ENCODE measurements at regions not wholly inside any gene's neighbourhood (a gene's known extent, or its start where the extent isn't known, plus 50 kb on each side); places are given as distances from the start of the nearest gene placed in this dataset.

DNA sequence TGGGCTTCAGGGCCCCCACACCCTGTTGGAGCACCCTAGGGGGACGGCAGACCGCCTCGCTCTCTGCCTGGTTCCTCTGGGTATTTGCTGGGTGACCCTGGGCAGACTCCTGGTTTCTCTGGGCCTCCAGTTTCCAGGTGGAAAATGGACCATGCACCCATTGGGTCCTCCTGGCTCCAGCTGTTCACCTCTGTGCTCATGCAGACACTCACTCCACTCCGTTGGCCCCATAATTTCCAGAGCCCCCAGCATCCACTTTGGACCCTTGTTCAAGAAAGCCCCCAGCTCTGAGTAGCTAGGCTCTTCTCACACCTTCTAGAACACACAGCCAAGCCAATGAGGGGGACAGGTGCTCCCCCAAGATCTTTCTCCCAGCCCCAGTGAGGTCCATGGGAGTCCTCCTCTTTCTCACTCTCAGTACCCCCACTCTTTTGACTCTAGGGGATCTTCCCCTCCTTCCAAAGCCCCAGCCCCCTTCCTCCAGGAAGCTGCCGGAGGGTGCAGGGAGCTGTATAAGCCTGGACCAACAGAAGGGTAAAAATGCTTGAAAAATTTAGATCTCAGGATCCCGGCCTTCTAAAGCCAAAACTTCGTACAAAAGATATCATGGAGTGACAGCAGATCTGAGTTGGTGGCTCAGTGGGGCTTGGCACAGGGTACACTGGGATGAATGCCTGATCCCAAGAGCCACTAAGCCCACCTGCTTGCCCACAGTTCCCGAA is 174.8 kb upstream of the RTL1 start:
- Histone ChIP-seq H3K79me2 (ENCODE audit: control insufficient read depth, insufficient read depth, low read length, unreplicated experiment) (no peaks in the 10 kb centered on the region), H3K4me1 (ENCODE audit: control insufficient read depth, insufficient read depth, low read length, unreplicated experiment) (peaks cover 18% of the 10 kb centered on the region), H3K4me3 (ENCODE audit: low read depth, low read length) (no peak overlapping the region), H3K36me3 (ENCODE audit: insufficient read depth, low read length) (no peaks in the 10 kb centered on the region), H3K27ac (ENCODE audit: low read depth, low read length) (no peak overlapping the region), H3K27me3 (ENCODE audit: insufficient read depth, low read length) (no peaks in the 10 kb centered on the region), H2AFZ (ENCODE audit: low read length, unreplicated experiment) (no peak overlapping the region)

DNA sequence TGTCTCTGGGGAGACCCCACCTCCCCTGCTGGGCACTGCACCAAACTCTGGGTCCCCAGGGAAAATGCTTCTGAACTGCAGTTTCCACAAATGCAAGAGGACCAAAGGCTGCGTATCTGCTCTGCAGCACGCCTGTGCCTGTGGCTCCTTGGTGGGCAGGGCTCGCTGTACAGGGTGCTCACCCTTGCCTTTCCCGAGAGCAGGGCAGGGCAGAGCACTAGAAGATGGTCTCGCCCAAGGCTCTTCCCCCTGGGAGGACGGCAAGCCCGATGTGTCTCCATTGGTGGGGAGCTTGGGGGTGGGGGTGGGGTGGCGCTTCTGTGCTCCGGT is 175.3 kb upstream of the RTL1 start:
- Histone ChIP-seq H3K4me1 (ENCODE audit: control insufficient read depth, insufficient read depth, low read length, unreplicated experiment) (peaks cover 12% of the 10 kb centered on the region), H3K36me3 (ENCODE audit: insufficient read depth, low read length) (no peaks in the 10 kb centered on the region), H3K27ac (ENCODE audit: low read depth, low read length) (no peak overlapping the region), H3K4me3 (ENCODE audit: low read depth, low read length) (no peak overlapping the region), H3K79me2 (ENCODE audit: control insufficient read depth, insufficient read depth, low read length, unreplicated experiment) (no peaks in the 10 kb centered on the region), H2AFZ (ENCODE audit: low read length, unreplicated experiment) (no peak overlapping the region), H3K27me3 (ENCODE audit: insufficient read depth, low read length) (no peaks in the 10 kb centered on the region)

DNA sequence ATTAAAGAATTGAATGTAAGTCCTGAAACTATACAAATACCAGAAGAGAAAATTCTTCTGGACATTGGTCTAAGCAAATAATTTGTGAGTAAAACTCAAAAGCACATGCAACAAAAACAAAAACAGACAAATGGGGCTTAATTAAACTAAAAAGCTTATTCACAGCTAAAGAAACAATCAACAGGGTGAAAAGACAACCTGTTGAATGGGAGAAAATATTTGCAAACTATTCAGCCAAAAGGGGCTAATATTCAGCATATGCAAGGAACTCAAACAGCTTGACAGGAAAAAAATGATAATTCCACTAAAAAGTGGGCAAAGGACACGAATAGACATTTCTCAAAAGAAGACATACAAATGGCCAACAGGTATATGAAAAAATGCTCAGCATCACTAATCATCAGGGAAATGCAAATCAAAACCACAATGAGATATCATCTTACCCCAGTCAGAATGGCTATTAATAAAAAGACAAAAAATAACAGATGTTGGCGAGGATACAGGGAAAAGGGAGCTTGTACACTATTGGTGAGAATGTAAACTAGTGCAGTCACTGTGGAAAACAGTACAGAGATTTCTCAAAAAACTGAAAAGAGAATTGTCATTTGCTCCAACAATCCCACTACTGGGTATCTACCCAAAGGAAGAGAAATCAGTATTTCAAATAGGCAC is 177.5 kb upstream of the RTL1 start:
- no peaks in the 10 kb centered on the region for H3K79me2 ChIP-seq (ENCODE audit: control insufficient read depth, insufficient read depth, low read length, unreplicated experiment)
- no peak overlapping the region for H3K27ac ChIP-seq (ENCODE audit: low read depth, low read length)
- H3K27me3 ChIP-seq (ENCODE audit: insufficient read depth, low read length), result no peaks in the 10 kb centered on the region
- H3K36me3 ChIP-seq (ENCODE audit: insufficient read depth, low read length), result no peaks in the 10 kb centered on the region
- H2AFZ ChIP-seq (ENCODE audit: low read length, unreplicated experiment), result no peak overlapping the region
- H3K4me3 ChIP-seq (ENCODE audit: low read depth, low read length), result no peak overlapping the region
- peaks cover 3% of the 10 kb centered on the region for H3K4me1 ChIP-seq (ENCODE audit: control insufficient read depth, insufficient read depth, low read length, unreplicated experiment)

DNA sequence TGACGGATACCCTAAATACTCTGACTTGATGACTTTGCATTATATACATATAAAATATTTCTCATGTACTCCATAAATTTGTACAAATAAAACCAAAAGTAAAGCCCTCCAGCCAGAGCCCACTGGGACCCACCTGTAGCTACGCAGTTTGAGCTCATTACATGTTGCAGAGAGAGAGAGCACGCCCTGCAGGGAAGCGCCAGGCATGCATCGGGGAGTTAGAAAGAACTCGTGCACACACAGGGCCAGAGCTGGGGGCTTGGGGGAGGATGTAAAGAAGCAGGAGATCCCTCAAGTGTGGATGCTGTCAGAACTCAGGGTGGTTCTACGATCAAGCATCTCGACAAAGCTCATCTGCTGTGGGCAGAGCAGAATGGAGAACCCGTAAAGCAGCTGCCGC is 178.5 kb upstream of the RTL1 start:
- no peaks in the 10 kb centered on the region for H3K79me2 ChIP-seq (ENCODE audit: control insufficient read depth, insufficient read depth, low read length, unreplicated experiment)
- no peaks in the 10 kb centered on the region for H3K27me3 ChIP-seq (ENCODE audit: insufficient read depth, low read length)
- no peak overlapping the region for H3K27ac ChIP-seq (ENCODE audit: low read depth, low read length)
- H2AFZ ChIP-seq (ENCODE audit: low read length, unreplicated experiment), result no peak overlapping the region
- H3K36me3 ChIP-seq (ENCODE audit: insufficient read depth, low read length), result no peaks in the 10 kb centered on the region
- H3K4me1 ChIP-seq (ENCODE audit: control insufficient read depth, insufficient read depth, low read length, unreplicated experiment), result peaks cover 2% of the 10 kb centered on the region
- H3K4me3 ChIP-seq (ENCODE audit: low read depth, low read length), result no peak overlapping the region

DNA sequence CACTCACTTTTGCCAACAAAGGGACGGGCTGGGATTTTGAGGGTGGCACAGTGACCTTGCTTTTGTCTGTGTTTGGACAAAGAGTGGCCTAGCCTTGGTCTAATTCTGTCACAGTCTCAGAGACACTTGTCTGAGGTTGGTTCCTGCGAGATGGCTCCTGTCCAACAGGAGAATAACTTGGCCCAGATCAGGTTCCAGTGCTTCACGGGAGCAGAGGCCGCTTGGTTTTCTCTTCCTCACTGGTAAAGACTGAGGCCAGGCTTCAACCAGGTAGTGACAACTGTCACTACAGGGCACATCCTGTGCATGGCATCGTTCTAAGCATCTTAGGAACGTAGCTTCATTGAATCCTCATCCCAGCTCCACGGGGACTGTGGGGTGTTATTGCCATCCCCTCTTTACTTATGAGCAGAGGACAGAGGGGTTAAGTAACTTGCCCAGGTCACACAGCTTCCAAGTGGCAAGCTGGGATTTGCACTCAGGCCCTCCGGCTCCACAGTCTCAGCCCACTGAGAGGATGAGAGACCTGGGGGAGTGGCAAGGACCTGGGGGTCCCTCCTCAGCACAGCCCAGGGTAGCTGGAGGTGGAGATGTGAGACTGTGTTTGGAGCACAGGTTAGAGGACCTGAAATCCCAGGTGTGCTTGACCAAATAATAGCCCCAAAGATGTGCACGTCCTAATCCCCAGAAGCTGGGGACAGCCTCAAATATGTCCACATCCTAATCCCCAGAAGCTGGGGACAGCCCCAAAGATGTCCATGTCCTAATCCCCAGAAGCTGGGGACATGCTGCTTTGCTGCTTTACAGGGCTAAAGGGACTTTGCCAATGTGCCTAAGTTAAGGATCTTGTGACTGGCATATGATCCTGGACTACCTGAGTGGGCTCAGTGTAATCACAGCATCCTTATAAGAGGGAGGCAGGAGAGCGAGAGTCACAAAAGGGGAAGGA is 179.2 kb upstream of the RTL1 start:
- no peak overlapping the region for H3K4me3 ChIP-seq (ENCODE audit: low read depth, low read length)
- H3K27ac ChIP-seq (ENCODE audit: low read depth, low read length), result no peak overlapping the region
- no peaks in the 10 kb centered on the region for H3K36me3 ChIP-seq (ENCODE audit: insufficient read depth, low read length)
- H2AFZ ChIP-seq (ENCODE audit: low read length, unreplicated experiment), result no peak overlapping the region
- H3K4me1 ChIP-seq (ENCODE audit: control insufficient read depth, insufficient read depth, low read length, unreplicated experiment), result no peaks in the 10 kb centered on the region
- H3K27me3 ChIP-seq (ENCODE audit: insufficient read depth, low read length), result no peaks in the 10 kb centered on the region
- H3K79me2 ChIP-seq (ENCODE audit: control insufficient read depth, insufficient read depth, low read length, unreplicated experiment), result no peaks in the 10 kb centered on the region

DNA sequence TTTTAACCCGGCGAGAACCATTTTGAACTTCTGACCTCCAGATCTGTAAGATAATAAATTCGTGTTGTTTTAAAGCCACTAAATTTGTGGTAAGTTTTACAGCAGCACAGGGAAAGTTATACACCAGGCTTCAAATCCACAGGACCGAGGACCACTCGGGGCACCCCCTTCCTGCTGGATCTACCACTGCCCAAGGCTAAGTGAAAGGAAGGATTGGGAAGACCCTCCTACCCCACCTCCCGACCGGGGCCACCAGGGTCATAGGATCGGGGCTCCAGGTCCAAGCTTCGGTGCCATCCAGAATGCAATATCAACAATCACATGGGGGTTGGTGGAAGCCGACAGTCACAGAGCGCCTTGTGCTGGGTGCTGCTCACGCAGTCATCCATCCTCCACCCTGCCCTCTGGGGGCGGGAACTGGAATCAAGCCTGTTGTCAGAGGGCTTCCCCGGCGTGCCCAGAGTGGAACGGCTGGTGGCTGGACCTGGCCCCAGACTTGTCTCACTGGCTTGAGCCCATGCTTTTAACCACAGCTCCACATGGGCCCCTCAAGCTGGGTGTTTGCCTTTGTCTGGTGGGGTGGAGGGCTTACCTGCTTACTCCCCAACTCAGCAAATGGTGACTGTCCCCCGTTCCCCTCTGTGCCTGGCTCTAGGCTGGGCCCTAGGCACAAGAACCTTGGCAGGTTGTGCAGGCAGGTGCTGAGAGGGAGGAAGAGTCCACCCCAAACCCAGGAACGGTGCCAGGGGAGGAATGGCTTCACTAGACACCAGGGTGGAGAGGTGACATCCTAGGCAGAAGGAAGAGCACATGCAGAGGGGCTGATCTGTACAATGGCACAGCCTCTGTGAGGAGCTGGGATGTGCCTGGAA is 180.3 kb upstream of the RTL1 start:
- Histone ChIP-seq H3K4me1 (ENCODE audit: control insufficient read depth, insufficient read depth, low read length, unreplicated experiment) (no peaks in the 10 kb centered on the region), H3K36me3 (ENCODE audit: insufficient read depth, low read length) (no peaks in the 10 kb centered on the region), H3K27me3 (ENCODE audit: insufficient read depth, low read length) (no peaks in the 10 kb centered on the region), H3K27ac (ENCODE audit: low read depth, low read length) (no peak overlapping the region), H3K4me3 (ENCODE audit: low read depth, low read length) (no peak overlapping the region), H2AFZ (ENCODE audit: low read length, unreplicated experiment) (no peak overlapping the region), H3K79me2 (ENCODE audit: control insufficient read depth, insufficient read depth, low read length, unreplicated experiment) (no peaks in the 10 kb centered on the region)

DNA sequence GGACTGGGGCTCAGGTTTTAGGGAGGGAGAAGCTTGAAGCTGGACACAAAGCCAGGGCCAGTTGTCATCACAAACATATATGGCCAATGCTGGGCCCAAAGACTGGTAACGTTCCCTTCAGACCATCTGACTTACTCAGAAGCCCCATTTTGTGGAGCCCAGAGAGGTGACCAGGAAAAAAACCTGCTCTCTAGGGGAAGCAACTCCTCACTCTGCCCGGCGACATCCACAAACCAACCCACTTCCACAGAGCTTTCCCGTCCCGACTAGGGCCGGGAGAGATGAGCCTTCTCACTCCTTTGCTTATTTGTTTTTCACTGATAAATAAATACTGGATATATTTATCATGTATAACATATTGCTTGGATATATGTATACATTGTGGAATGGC is 180.9 kb upstream of the RTL1 start:
- H2AFZ ChIP-seq (ENCODE audit: low read length, unreplicated experiment), result no peak overlapping the region
- H3K36me3 ChIP-seq (ENCODE audit: insufficient read depth, low read length), result no peaks in the 10 kb centered on the region
- no peaks in the 10 kb centered on the region for H3K79me2 ChIP-seq (ENCODE audit: control insufficient read depth, insufficient read depth, low read length, unreplicated experiment)
- no peaks in the 10 kb centered on the region for H3K4me1 ChIP-seq (ENCODE audit: control insufficient read depth, insufficient read depth, low read length, unreplicated experiment)
- no peak overlapping the region for H3K27ac ChIP-seq (ENCODE audit: low read depth, low read length)
- no peaks in the 10 kb centered on the region for H3K27me3 ChIP-seq (ENCODE audit: insufficient read depth, low read length)
- no peak overlapping the region for H3K4me3 ChIP-seq (ENCODE audit: low read depth, low read length)

DNA sequence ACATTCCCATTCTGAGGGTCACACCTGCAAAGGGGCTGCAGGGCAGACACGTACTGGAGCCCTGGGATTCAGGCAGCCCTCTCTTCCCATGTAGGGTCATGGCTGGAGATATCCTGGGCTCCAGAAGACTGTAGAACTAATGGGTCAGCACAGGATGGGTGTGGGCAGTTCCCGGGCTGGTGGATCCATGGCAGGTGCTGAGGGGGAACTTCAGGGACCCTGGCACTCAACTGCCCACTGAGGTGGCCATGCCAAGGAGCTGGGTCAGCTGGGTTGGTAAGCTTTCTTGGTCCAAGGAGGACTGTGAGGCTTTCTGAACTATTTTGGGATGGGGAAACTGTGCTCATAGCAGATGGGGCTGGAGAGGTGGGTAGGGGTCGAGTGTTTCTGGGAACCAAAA is 183.4 kb upstream of the RTL1 start:
- Histone ChIP-seq H3K27ac (ENCODE audit: low read depth, low read length) (no peak overlapping the region), H3K36me3 (ENCODE audit: insufficient read depth, low read length) (no peaks in the 10 kb centered on the region), H3K4me3 (ENCODE audit: low read depth, low read length) (no peak overlapping the region), H2AFZ (ENCODE audit: low read length, unreplicated experiment) (no peak overlapping the region), H3K27me3 (ENCODE audit: insufficient read depth, low read length) (no peaks in the 10 kb centered on the region), H3K4me1 (ENCODE audit: control insufficient read depth, insufficient read depth, low read length, unreplicated experiment) (no peaks in the 10 kb centered on the region), H3K79me2 (ENCODE audit: control insufficient read depth, insufficient read depth, low read length, unreplicated experiment) (no peaks in the 10 kb centered on the region)

DNA sequence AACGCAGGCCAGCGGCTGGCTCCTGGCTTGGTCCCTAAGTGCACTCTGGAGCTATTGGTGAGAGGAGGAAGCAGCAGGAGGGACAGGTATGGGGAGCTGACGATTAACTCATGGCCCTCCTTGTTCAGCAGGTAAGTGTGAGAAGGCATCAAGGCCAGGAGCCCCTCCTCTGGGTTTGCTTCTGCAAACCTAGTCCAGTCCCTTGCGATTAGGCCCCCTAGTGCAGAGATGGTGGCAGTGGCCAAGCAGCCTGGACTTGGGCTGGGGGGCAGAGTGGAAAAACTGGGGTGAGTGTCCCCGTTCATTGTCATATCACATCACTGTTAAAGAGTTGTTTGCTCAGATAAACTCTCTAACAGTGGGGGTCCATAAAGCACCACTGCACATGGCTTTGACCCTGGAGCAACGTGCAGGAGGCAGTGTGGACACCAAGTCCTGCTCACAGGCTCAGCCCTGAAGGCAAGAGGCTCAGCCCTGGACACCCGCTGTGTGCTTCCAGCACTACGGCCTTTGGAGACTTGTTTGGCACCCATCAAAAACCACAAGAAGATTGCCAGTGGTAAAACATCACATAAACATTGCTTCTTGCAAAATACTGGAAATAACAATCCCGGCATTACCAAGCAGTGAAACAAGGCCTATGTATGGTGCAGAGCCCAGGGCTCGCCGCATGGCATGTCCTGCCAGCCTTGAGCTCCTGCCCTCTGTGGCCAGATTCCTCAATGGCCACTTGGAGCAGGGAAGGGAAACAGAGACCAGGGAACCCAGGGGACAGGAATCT is 184.3 kb upstream of the RTL1 start:
- Histone ChIP-seq H3K27me3 (ENCODE audit: insufficient read depth, low read length) (no peaks in the 10 kb centered on the region), H3K4me3 (ENCODE audit: low read depth, low read length) (no peak overlapping the region), H2AFZ (ENCODE audit: low read length, unreplicated experiment) (no peak overlapping the region), H3K4me1 (ENCODE audit: control insufficient read depth, insufficient read depth, low read length, unreplicated experiment) (no peaks in the 10 kb centered on the region), H3K36me3 (ENCODE audit: insufficient read depth, low read length) (no peaks in the 10 kb centered on the region), H3K79me2 (ENCODE audit: control insufficient read depth, insufficient read depth, low read length, unreplicated experiment) (no peaks in the 10 kb centered on the region), H3K27ac (ENCODE audit: low read depth, low read length) (no peak overlapping the region)

DNA sequence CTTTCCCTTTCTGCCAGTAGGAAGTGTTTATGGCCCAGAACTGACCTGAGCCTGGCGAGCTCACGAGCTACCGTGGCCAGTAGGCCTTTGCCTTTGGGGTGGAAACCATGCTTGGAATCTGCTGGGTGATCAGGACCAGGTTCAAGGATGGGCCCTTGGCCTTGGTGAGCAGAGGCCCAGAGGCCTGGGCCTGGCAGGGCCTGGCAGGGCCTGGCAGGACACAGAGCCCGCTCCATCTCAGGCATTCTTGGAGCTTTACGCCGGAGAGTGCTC is 184.8 kb upstream of the RTL1 start:
- Histone ChIP-seq H3K4me1 (ENCODE audit: control insufficient read depth, insufficient read depth, low read length, unreplicated experiment) (no peaks in the 10 kb centered on the region), H3K79me2 (ENCODE audit: control insufficient read depth, insufficient read depth, low read length, unreplicated experiment) (no peaks in the 10 kb centered on the region), H3K27me3 (ENCODE audit: insufficient read depth, low read length) (no peaks in the 10 kb centered on the region), H3K36me3 (ENCODE audit: insufficient read depth, low read length) (no peaks in the 10 kb centered on the region), H2AFZ (ENCODE audit: low read length, unreplicated experiment) (no peak overlapping the region), H3K27ac (ENCODE audit: low read depth, low read length) (no peak overlapping the region), H3K4me3 (ENCODE audit: low read depth, low read length) (no peak overlapping the region)
